ENCODE measurements at regions not wholly inside any gene's neighbourhood (a gene's known extent, or its start where the extent isn't known, plus 50 kb on each side); places are given as distances from the start of the nearest gene placed in this dataset.

- no peak overlapping the region for H3K4me3 ChIP-seq (ENCODE audit: severe bottlenecking)
- no peak for DNase-seq (ENCODE audit: low spot score)
These were observed 71.0 kb upstream of the MDFIC2 start for GRCh38 chr3:70383360-70383831.

GRCh38 chr3:70374179-70374578 lies 61.7 kb upstream of the MDFIC2 start:
- no peaks in the 10 kb centered on the region for H3K4me1 ChIP-seq (ENCODE audit: insufficient read depth, poor library complexity, severe bottlenecking)
- H3K36me3 ChIP-seq (ENCODE audit: low read depth) = no peaks in the 10 kb centered on the region
- DNase-seq (ENCODE audit: low spot score) = no peak
- ATAC-seq (ENCODE audit: low read depth) = no peak
- no peak overlapping the region for H3K27ac ChIP-seq (ENCODE audit: poor library complexity, severe bottlenecking)
- TF ChIP-seq CTCF (IDR thresholded peaks at IDR 0.05; ENCODE audit: poor library complexity, severe bottlenecking) = no peak
- no peak overlapping the region for H3K4me3 ChIP-seq (ENCODE audit: severe bottlenecking)
- no peaks in the 10 kb centered on the region for H3K9me3 ChIP-seq (ENCODE audit: severe bottlenecking)
- peaks cover 15% of the 10 kb centered on the region for H3K27me3 ChIP-seq (ENCODE audit: insufficient read depth, poor library complexity, severe bottlenecking)

More at GRCh38 chr3:70383360-70383831, 71.0 kb upstream of the MDFIC2 start:
- peak; percentile 73 for ATAC-seq (ENCODE audit: low read depth)
- peaks cover 10% of the 10 kb centered on the region for H3K27me3 ChIP-seq (ENCODE audit: insufficient read depth, poor library complexity, severe bottlenecking)
- H3K27ac ChIP-seq (ENCODE audit: poor library complexity, severe bottlenecking) = no peak overlapping the region
- TF ChIP-seq CTCF (IDR thresholded peaks at IDR 0.05; ENCODE audit: poor library complexity, severe bottlenecking) = no peak
- H3K9me3 ChIP-seq (ENCODE audit: severe bottlenecking) = no peaks in the 10 kb centered on the region
- H3K4me1 ChIP-seq (ENCODE audit: insufficient read depth, poor library complexity, severe bottlenecking) = no peaks in the 10 kb centered on the region
- no peaks in the 10 kb centered on the region for H3K36me3 ChIP-seq (ENCODE audit: low read depth)

Measured in RWPE2 (cell line).